Endothelial cell (in vitro differentiated cells): ENCODE measurements at regions not wholly inside any gene's neighbourhood (a gene's known extent, or its start where the extent isn't known, plus 50 kb on each side); places are given as distances from the start of the nearest gene placed in this dataset.
"Not testable (repeated sequence)": the region's sequence is repeated elsewhere in the genome, so short reads cannot be mapped to it uniquely, and the experiment has no call there.

ENCODE experiments used
- DNase-seq: peaks from one replicate; pipeline ENCODE4 v3.0.0; 2021; ENCODE audit warnings: low spot score
- H3K27ac Mint-ChIP-seq: one replicate; pipeline ENCODE4 v1.8.0; 2021; ENCODE audit warnings: mixed read lengths, inconsistent platforms; ENCODE audit not compliant: unreplicated experiment
- H3K27me3 Mint-ChIP-seq: one replicate; pipeline ENCODE4 v1.8.0; 2021; ENCODE audit warnings: mild to moderate bottlenecking, moderate library complexity, mixed read lengths, inconsistent platforms; ENCODE audit not compliant: unreplicated experiment
- H3K36me3 Mint-ChIP-seq: one replicate; pipeline ENCODE4 v1.8.0; 2021; ENCODE audit warnings: mild to moderate bottlenecking, low read depth, mixed read lengths, inconsistent platforms; ENCODE audit not compliant: unreplicated experiment
- H3K4me1 Mint-ChIP-seq: one replicate; pipeline ENCODE4 v1.8.0; 2021; ENCODE audit warnings: mild to moderate bottlenecking, mixed read lengths, inconsistent platforms; ENCODE audit not compliant: unreplicated experiment
- H3K4me3 Mint-ChIP-seq: one replicate; pipeline ENCODE4 v1.8.0; 2021; ENCODE audit warnings: mild to moderate bottlenecking, mixed read lengths, inconsistent platforms; ENCODE audit not compliant: unreplicated experiment
- H3K9me3 Mint-ChIP-seq: one replicate; pipeline ENCODE4 v1.8.0; 2021; ENCODE audit warnings: mixed read lengths, inconsistent platforms; ENCODE audit not compliant: unreplicated experiment
- TF ChIP-seq, protein P1 (sequence below): fragments of 200-600 bp; sonication (generic); IDR thresholded peaks from one replicate; pipeline ENCODE4 v1.5.0; 2021; ENCODE audit warnings: antibody characterized with exemption; ENCODE audit not compliant: unreplicated experiment

DNA sequence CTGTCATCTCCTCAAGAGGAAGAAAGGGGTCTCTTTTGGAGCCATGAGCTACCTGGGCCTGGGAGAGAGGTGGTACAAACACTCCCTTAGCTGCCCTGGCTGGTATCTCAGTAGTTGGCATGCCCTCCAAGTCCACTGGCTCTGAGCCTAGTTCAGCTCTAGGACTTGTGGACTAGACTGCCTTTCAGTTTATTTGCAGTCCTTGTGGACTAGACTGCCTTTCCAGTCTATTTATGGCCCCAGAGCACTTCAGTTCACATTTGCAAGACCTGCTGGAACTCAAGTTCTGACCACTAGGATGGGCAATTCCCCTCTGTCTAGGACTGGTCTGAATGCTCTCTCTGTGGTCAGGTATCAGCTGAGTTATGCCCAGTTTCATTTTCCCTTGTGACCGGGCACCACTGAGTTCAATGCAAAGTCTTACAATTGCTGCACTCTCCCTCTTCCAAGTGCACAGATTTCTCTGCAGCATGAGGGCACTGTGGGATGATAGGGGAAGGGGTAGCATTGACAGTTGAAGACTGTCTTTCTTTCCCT lies 1019.0 kb downstream of the TAF11L14 start:
- Mint-ChIP-seq H3K27me3 (no peaks in the 10 kb centered on the region), H3K27ac (no peak overlapping the region), H3K36me3 (no peaks in the 10 kb centered on the region), H3K9me3 (peaks cover 4% of the 10 kb centered on the region), H3K4me3 (no peak overlapping the region), H3K4me1 (no peaks in the 10 kb centered on the region)
- TF ChIP-seq, protein P1, sequence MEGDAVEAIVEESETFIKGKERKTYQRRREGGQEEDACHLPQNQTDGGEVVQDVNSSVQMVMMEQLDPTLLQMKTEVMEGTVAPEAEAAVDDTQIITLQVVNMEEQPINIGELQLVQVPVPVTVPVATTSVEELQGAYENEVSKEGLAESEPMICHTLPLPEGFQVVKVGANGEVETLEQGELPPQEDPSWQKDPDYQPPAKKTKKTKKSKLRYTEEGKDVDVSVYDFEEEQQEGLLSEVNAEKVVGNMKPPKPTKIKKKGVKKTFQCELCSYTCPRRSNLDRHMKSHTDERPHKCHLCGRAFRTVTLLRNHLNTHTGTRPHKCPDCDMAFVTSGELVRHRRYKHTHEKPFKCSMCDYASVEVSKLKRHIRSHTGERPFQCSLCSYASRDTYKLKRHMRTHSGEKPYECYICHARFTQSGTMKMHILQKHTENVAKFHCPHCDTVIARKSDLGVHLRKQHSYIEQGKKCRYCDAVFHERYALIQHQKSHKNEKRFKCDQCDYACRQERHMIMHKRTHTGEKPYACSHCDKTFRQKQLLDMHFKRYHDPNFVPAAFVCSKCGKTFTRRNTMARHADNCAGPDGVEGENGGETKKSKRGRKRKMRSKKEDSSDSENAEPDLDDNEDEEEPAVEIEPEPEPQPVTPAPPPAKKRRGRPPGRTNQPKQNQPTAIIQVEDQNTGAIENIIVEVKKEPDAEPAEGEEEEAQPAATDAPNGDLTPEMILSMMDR, result no peak
- DNase-seq, result no peak

DNA sequence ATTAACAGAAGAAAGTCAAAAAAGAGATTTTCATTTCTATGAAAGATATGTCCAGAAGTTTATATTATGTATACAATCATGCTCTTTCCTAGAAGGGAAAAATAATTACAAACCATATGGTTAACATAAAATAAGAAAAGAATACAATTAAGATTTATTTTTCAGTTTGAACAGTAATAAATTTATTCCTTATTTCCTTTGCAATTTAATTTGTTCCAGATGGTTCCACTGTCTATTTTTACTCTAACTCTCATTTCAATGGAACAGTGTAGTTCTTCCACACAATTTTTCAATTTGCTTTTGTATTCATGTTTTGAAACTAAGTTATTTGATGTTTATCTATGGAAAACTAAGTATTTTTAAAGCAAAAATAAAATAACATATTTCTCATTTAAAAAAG lies 1026.3 kb downstream of the TAF11L14 start:
- no peak overlapping the region for H3K27ac Mint-ChIP-seq
- H3K4me1 Mint-ChIP-seq, result no peaks in the 10 kb centered on the region
- H3K36me3 Mint-ChIP-seq, result no peaks in the 10 kb centered on the region
- H3K4me3 Mint-ChIP-seq, result no peak overlapping the region
- H3K9me3 Mint-ChIP-seq, result no peaks in the 10 kb centered on the region
- DNase-seq, result no peak
- H3K27me3 Mint-ChIP-seq, result no peaks in the 10 kb centered on the region
- TF ChIP-seq, protein P1, result no peak

DNA sequence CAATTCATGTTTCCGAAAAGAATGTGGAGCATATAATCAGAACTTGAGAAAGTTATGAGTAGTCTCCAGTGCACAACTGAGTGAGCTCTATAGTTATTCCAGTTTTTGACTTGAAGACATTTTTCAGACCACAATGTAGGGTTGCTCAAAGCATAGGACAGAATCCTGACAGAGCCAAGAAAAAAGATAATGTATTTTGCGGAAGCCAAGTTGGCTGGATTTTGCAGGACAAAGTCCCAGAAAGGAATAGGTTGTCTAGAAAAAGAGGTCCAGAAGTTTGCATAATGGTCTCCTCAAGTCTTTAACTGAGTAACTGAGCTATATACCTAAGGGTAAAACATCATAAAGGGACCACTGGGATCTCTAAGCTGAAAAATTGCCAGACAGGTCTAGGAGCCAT lies 1028.0 kb downstream of the TAF11L14 start:
- DNase-seq, result no peak
- Mint-ChIP-seq H3K4me3 (no peak overlapping the region), H3K4me1 (no peaks in the 10 kb centered on the region), H3K36me3 (no peaks in the 10 kb centered on the region), H3K27me3 (no peaks in the 10 kb centered on the region), H3K27ac (no peak overlapping the region), H3K9me3 (no peaks in the 10 kb centered on the region)
- TF ChIP-seq, protein P1, result no peak

DNA sequence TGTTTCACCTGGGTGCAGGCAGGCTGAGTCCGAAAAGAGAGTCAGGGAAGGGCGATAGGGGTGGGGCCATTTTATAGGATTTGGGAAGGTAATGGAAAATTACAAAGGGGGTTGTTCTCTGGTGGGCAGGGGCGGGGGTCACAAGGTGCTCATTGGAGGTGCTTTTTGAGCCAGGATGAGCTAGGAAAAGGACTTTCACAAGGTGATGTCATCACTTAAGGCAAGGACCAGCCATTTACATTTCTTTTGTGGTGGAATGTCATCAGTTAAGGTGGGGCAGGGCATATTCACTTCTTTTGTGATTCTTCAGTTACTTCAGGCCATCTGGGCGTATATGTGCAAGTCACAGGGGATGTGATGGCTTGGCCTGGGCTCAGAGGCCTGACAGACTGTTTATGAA lies 1040.0 kb downstream of the TAF11L14 start:
- H3K4me3 Mint-ChIP-seq, H3K4me1 Mint-ChIP-seq, H3K27me3 Mint-ChIP-seq, DNase-seq, H3K36me3 Mint-ChIP-seq, H3K9me3 Mint-ChIP-seq, H3K27ac Mint-ChIP-seq: not testable (repeated sequence)

DNA sequence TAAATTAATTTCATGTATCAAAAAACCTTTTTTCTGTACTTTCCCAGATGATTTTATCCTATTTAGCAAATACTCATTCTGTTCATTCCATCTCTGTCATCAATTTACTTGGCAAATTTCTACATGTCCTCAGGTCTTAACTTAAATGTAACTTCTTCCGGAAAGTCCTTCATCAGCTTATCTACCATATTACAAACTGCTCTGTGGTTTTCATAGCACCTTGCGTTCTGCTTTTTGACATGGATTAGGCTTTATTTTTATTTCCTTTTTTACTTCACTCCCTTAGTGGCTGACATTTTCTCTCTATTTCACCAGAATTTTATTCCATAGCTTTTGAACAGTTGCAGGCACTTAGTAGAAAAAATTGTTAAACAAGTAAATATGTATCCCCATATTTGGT lies 1040.8 kb downstream of the TAF11L14 start:
- TF ChIP-seq, protein P1, result no peak
- Mint-ChIP-seq H3K36me3 (no peaks in the 10 kb centered on the region), H3K9me3 (peaks cover 5% of the 10 kb centered on the region), H3K4me1 (no peaks in the 10 kb centered on the region), H3K27me3 (no peaks in the 10 kb centered on the region), H3K27ac (no peak overlapping the region), H3K4me3 (no peak overlapping the region)
- no peak for DNase-seq

DNA sequence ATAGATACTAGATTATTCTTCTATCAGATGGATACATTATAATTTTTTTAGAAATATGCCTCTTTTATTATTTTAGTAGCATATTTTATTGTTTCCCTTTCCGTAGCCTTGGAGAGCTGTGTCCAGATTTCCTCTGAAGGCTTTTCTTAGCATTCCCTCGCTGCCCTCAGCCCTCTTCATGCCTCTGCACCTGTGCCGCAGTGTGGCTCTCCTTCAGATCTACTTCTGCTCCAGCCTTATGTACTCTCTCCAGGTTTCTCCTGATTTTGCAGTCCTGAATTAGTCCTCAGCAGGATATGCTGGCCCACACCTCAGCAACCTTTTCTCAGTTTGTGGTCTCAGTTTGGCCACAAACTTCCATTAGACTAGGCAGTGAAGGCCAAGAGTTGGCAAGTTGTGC lies 1052.0 kb downstream of the TAF11L14 start:
- H3K9me3 Mint-ChIP-seq, result no peaks in the 10 kb centered on the region
- TF ChIP-seq, protein P1, result no peak
- H3K27me3 Mint-ChIP-seq, result no peaks in the 10 kb centered on the region
- H3K36me3 Mint-ChIP-seq, result no peaks in the 10 kb centered on the region
- no peak for DNase-seq
- no peak overlapping the region for H3K27ac Mint-ChIP-seq
- H3K4me1 Mint-ChIP-seq, result no peaks in the 10 kb centered on the region
- H3K4me3 Mint-ChIP-seq, result no peak overlapping the region
